ENCODE measurements at regions not wholly inside any gene's neighbourhood (a gene's known extent, or its start where the extent isn't known, plus 50 kb on each side); places are given as distances from the start of the nearest gene placed in this dataset.
A peak's percentile ranks its signal among the peaks of the same experiment; 100 is the strongest.

DNA sequence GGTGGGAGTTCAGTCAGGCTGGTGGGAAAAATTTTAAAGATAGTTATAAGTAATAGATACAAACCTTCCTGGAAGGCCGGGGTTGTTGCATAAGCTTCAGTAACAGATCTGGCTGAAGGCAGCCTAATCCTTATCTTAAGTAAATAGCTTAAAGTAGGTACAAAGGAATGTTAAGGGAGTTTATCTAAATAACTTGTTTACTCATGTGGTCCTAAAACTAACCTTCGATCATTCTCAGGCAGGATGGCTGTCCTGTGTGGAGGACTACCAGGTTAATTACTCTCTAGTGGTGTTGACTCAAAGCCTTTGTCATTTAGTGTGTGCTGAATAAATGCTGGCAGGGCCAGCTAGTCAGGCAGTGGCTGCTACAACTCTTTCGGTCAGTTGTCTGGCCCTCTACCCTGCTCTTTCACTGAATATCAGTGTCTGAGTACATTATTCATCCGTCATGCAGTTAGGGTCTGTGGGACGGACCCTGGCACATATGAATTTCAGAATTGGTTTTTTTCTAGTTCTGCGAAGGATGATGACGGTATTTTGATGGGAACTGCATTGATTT lies 131.6 kb upstream of the TAB2 start:
- H3K4me3 Mint-ChIP-seq: no peak overlapping the region
- H3K27me3 Mint-ChIP-seq: no peaks in the 10 kb centered on the region
- peaks cover 29% of the 10 kb centered on the region for H3K36me3 Mint-ChIP-seq
- H3K9me3 Mint-ChIP-seq (ENCODE audit: low read depth): peaks cover 35% of the 10 kb centered on the region
- no peak overlapping the region for H3K27ac Mint-ChIP-seq
- H3K4me1 Mint-ChIP-seq (ENCODE audit: low read depth): peaks cover 23% of the 10 kb centered on the region

DNA sequence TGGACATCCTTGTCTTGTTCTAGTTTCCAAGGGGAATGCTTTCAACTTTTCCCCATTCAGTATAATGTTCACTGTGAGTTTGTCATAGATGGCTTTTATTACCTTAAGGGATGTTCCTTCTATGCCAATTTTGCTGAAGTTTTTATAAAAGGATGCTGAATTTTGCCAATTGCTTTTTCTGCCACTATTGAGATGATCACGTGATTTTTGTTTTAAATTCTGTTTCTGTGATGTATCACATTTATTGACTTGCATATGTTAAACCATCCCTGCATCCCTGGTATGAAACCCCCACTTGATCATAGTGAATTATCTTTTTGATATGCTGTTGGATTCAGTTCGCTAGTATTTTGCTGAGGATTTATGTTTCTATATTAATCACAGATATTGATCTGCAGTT lies 130.6 kb upstream of the TAB2 start:
- no peak overlapping the region for H3K27ac Mint-ChIP-seq
- H3K4me1 Mint-ChIP-seq (ENCODE audit: low read depth): peaks cover 28% of the 10 kb centered on the region

DNA sequence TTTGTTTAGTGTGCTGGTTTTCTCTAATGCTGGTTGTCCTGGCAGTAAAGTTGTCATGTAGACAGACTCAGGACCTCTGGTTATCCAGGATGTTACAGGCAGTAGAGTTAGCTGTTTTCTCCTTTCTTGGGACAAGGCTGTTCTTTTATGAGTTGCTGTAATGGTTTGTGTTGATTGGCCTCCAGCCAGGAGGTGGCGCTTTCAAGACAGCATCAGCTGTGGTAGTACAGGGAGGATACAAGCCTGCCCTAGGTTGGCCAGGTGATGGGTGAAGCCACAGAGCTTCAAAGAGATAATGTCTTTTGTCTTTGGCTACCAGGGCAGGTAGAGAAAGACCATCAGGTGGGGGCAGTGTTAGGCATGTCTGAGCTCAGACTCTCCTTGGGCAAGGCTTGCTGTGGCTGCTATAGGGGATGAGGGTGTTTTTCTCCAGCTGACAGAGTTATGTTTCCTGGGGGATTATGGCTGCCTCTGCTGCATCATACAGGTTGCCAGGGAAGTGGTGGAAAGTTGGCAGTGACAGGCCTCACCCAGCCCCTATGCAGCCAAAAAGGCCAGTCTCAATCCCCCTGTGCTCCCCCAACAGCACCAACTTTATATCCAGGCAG lies 127.2 kb upstream of the TAB2 start:
- peaks cover 26% of the 10 kb centered on the region for H3K36me3 Mint-ChIP-seq
- peak overlapping the region; percentile 28 for H3K27ac Mint-ChIP-seq
- peaks cover 27% of the 10 kb centered on the region for H3K9me3 Mint-ChIP-seq (ENCODE audit: low read depth)
- H3K4me1 Mint-ChIP-seq (ENCODE audit: low read depth): peaks cover 30% of the 10 kb centered on the region
- no peak overlapping the region for H3K4me3 Mint-ChIP-seq
- H3K27me3 Mint-ChIP-seq: no peaks in the 10 kb centered on the region

More for the DNA sequence above, 130.6 kb upstream of the TAB2 start:
- H3K4me3 Mint-ChIP-seq: no peak overlapping the region
- peaks cover 35% of the 10 kb centered on the region for H3K9me3 Mint-ChIP-seq (ENCODE audit: low read depth)
- peaks cover 29% of the 10 kb centered on the region for H3K36me3 Mint-ChIP-seq
- no peaks in the 10 kb centered on the region for H3K27me3 Mint-ChIP-seq

DNA sequence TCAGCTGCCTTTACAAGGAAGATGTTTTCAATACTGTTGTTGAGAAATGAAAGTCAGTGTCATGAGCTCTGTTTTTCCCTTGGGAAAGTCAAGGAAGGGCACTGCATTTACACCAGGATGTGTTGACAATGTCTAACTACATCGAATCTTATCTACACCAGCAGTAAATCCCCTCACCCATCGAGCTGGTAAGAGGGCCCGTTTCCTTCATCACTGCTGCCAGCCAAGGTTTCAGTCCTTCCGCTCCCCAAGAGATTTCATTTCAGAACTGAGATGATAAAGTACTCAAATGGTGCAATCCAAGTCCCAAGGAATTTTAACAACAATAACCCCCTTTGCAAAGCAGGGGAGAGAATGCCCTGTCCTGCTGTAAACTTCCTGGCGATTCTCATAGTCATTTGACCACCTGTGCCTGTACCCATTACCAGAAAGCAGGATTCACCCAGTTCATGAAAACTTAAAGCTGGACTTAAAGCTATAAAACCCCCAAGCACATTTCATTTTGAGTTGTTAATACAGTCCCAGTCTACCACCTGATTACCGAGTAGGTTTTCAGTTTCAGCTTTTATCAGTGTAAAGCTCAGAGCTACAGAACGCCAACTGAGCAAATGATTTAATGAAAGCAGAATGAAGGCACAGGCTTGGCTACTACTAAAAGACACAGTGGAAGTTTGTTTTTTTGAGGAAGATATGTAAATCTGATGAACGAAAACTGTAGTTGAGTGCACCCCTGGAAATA lies 122.5 kb upstream of the TAB2 start:
- Mint-ChIP-seq H3K4me3 (no peak overlapping the region), H3K27ac (no peak overlapping the region), H3K27me3 (no peaks in the 10 kb centered on the region), H3K4me1 (ENCODE audit: low read depth) (peaks cover 19% of the 10 kb centered on the region), H3K36me3 (peaks cover 21% of the 10 kb centered on the region), H3K9me3 (ENCODE audit: low read depth) (no peaks in the 10 kb centered on the region)

DNA sequence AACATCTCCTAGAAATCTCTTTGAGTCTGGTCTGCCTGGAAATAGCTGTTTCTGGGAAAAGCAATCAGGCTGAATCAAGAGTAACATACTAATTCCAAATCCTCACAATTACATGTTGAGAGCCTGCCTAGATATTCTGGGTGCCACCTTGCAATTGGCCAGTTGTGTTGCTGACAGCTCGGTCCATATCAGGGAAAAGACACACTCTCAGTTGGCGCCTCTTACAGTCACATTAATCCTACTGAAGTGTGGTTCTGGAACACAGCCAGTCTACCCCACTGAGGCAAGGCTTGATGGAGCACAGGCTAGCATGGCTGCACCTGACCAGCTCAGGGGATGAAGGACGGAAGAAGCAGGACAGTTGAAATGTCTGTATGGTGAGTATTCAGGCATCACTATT lies 121.4 kb upstream of the TAB2 start:
- Mint-ChIP-seq H3K27me3 (no peaks in the 10 kb centered on the region), H3K4me3 (no peak overlapping the region), H3K9me3 (ENCODE audit: low read depth) (peaks cover 2% of the 10 kb centered on the region), H3K36me3 (peaks cover 23% of the 10 kb centered on the region), H3K27ac (no peak overlapping the region), H3K4me1 (ENCODE audit: low read depth) (peaks cover 14% of the 10 kb centered on the region)

DNA sequence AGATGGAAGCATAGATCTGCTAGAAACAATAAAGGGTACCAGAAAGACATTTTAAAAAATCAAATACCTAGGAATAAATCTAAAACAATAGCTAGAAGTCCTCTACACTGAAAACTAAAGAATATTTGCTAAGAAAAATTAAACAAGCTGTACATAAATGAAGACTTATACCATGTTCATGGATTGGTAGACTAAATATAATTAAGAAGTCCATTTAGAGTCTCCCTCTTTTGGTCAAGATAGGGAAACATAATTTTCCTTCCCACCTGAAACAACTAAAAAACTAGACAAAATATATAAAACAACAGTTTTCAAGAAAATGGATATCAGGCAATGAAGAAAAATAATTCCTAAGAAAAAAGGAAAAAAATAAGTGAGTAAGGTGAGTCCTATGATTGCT lies 120.0 kb upstream of the TAB2 start:
- peaks cover 9% of the 10 kb centered on the region for H3K4me1 Mint-ChIP-seq (ENCODE audit: low read depth)
- peaks cover 24% of the 10 kb centered on the region for H3K36me3 Mint-ChIP-seq
- H3K9me3 Mint-ChIP-seq (ENCODE audit: low read depth): peaks cover 8% of the 10 kb centered on the region
- no peak overlapping the region for H3K27ac Mint-ChIP-seq
- H3K27me3 Mint-ChIP-seq: no peaks in the 10 kb centered on the region
- no peak overlapping the region for H3K4me3 Mint-ChIP-seq

DNA sequence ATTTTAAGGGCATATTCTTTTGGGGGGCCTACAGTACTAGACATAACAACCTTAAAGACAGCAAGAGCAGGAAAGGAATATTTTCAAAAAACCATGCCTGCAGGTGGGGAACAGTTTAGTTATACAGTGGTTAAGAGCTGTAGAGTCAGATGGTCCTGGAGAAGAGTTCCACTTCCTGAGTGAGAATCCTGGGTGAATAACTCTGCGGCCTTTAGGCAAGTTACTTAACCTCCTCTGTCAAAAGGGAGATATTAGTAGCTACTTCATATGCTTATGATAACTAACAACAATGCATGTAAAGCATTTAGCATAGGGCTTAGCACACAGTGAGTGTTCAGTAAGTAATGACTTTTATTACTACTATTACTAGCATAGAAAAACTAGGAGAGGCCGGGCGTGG lies 119.2 kb upstream of the TAB2 start:
- Mint-ChIP-seq H3K9me3 (ENCODE audit: low read depth) (peaks cover 8% of the 10 kb centered on the region), H3K27me3 (no peaks in the 10 kb centered on the region), H3K4me3 (no peak overlapping the region), H3K4me1 (ENCODE audit: low read depth) (peaks cover 17% of the 10 kb centered on the region), H3K36me3 (peaks cover 24% of the 10 kb centered on the region), H3K27ac (no peak overlapping the region)

DNA sequence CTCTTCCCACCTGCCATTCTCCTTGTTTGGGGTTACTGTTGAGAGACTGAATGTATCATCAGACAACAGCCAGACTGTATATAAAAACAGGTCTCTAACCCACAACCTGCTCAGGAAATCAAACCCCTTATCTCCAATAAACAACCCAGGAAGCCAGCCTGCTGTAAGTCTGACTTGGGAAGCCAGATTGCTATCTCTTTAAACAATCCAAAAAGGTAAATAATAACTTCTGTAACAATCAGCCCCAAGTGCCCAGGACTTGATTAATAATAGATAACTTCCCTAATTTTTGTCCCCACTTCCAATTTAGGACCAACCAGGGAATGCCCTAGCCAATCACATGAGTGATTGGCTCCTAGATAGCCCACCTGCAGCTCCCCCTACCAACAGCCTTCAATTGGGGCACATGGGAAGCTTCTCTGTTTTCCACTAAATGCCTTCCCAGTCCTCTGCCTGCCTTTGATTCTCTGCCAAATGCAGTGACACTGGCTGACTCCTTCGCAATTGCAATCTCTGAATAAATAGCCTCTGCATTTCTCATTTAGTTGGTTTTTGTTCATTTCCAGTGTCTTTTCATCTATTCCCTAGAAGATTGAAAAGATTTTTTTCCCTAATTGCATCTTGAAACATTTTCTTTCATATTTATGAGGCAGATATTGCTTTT lies 117.1 kb upstream of the TAB2 start:
- Mint-ChIP-seq H3K9me3 (ENCODE audit: low read depth) (peaks cover 8% of the 10 kb centered on the region), H3K27me3 (no peaks in the 10 kb centered on the region), H3K27ac (no peak overlapping the region), H3K4me1 (ENCODE audit: low read depth) (peaks cover 17% of the 10 kb centered on the region), H3K36me3 (peaks cover 24% of the 10 kb centered on the region), H3K4me3 (no peak overlapping the region)

DNA sequence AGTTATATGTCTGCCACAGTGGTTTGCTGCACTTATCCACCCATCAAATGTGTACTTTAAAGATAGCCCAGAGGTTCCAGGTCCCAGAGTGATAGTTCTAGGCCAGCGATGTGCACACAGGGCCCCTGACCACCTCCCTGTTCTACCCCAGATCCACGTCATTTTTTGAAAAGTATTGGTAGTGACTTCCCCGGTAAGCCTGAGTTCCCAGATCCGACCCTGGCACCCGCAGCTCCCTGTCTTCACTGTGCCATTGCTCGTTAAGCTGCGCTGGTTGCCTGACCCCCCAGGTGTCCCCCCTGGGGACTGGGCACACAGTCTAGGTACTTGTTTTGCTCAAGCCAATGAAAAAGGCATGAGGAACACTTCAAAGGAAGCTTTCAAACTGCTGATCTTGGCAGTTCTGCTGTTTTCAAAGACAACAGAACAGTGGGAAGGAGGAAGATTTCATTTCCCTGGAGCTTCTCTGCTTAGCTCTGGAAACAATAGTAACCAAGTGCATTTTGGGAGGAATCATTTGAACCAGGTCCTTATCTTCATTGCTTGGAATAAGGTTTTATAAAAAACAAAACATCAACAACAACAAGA lies 116.3 kb upstream of the TAB2 start:
- peaks cover 17% of the 10 kb centered on the region for H3K4me1 Mint-ChIP-seq (ENCODE audit: low read depth)
- H3K9me3 Mint-ChIP-seq (ENCODE audit: low read depth): peaks cover 8% of the 10 kb centered on the region
- H3K4me3 Mint-ChIP-seq: no peak overlapping the region
- peaks cover 22% of the 10 kb centered on the region for H3K36me3 Mint-ChIP-seq
- H3K27me3 Mint-ChIP-seq: no peaks in the 10 kb centered on the region
- no peak overlapping the region for H3K27ac Mint-ChIP-seq

DNA sequence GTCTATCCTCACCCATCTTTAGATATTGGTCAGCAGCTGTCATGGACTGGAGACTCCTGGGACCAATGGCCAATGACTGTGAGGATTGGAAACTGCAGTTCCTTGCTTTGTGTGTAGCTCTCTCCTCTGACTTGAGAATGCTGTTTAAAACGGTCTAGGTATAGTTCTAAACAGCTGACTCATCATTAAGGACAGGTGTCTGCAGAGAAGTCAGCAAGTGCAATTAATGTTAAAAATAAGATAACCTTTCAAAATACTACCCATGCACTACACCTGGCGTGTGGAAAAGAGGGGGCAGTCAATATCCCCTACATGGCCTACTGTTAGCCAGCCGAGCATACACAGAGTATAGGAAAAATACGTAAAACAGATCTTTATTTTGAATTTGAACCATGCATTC lies 115.4 kb upstream of the TAB2 start:
- Mint-ChIP-seq H3K4me1 (ENCODE audit: low read depth) (peaks cover 17% of the 10 kb centered on the region), H3K27me3 (no peaks in the 10 kb centered on the region), H3K4me3 (no peak overlapping the region), H3K9me3 (ENCODE audit: low read depth) (peaks cover 8% of the 10 kb centered on the region), H3K27ac (no peak overlapping the region), H3K36me3 (peaks cover 24% of the 10 kb centered on the region)

DNA sequence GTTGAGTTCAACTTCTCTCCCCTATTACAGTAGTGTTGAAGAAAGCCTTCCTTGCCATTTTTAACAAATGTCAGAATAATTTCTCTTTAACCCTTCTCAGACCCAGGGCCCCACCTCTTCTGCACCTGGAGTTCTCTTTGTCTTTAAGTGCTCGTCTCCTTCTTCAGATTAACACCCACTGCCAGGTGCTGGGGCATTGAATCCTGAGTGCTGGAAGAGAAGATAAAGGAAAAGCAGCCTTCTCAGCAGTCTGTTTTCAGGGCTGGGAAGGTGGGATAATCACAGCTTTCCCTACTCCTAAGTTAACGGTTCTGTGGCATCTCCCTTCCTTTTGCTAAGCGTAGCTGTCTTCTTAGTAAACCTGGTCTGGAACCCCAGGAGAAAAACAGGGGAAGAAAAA lies 114.6 kb upstream of the TAB2 start:
- Mint-ChIP-seq H3K27me3 (no peaks in the 10 kb centered on the region), H3K9me3 (ENCODE audit: low read depth) (peaks cover 8% of the 10 kb centered on the region), H3K27ac (peak overlapping the region; percentile 28), H3K36me3 (peaks cover 21% of the 10 kb centered on the region), H3K4me1 (ENCODE audit: low read depth) (peaks cover 17% of the 10 kb centered on the region), H3K4me3 (no peak overlapping the region)

DNA sequence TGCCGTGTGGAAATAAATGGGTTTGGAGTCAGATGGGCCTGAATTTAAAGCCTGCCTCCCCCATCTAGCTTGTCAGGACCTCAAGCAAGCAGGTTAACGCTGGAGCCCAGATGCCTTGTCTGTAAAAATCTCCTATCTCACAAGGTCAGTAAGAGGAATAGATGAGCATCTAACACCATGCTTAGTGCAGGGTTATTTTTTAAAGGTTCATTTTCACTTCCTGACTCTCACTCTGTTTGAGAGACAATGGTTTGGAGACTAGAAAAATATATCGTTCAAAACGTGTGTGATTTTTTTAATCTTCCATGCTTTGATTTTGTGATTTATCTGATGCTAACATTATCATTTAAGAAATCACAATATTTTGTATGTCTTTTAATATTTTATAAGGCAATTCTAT lies 114.0 kb upstream of the TAB2 start:
- peaks cover 17% of the 10 kb centered on the region for H3K36me3 Mint-ChIP-seq
- peaks cover 20% of the 10 kb centered on the region for H3K4me1 Mint-ChIP-seq (ENCODE audit: low read depth)
- no peaks in the 10 kb centered on the region for H3K27me3 Mint-ChIP-seq
- peak overlapping the region; percentile 22 for H3K27ac Mint-ChIP-seq
- H3K9me3 Mint-ChIP-seq (ENCODE audit: low read depth): peaks cover 8% of the 10 kb centered on the region
- peak overlapping the region; percentile 27 for H3K4me3 Mint-ChIP-seq

DNA sequence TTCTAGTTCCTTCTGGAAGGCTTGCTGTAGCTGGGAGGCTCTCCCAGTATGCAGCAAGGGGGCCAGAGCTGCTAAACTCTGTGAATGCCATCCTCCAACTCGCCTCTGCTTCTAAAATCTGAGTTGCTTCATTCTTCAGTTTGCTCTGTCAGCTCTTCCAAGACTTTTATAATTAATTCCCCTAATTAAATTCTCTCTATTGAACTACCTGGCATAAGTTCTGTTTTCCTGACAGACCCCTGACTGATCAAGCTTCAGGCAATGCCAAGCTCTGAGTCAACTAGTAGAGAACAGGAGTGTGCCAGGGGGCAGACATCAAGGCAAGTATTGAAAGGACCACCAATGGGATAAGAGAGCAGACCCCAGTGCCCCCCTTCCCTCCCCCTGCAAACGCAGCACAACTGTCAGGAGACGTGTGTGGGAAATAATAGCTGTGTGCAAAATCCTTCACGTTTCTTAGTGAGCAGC lies 109.3 kb upstream of the TAB2 start:
- H3K36me3 Mint-ChIP-seq: peaks cover 5% of the 10 kb centered on the region
- no peaks in the 10 kb centered on the region for H3K9me3 Mint-ChIP-seq (ENCODE audit: low read depth)
- no peak overlapping the region for H3K27ac Mint-ChIP-seq
- H3K4me1 Mint-ChIP-seq (ENCODE audit: low read depth): peaks cover 14% of the 10 kb centered on the region
- H3K27me3 Mint-ChIP-seq: no peaks in the 10 kb centered on the region
- no peak overlapping the region for H3K4me3 Mint-ChIP-seq

DNA sequence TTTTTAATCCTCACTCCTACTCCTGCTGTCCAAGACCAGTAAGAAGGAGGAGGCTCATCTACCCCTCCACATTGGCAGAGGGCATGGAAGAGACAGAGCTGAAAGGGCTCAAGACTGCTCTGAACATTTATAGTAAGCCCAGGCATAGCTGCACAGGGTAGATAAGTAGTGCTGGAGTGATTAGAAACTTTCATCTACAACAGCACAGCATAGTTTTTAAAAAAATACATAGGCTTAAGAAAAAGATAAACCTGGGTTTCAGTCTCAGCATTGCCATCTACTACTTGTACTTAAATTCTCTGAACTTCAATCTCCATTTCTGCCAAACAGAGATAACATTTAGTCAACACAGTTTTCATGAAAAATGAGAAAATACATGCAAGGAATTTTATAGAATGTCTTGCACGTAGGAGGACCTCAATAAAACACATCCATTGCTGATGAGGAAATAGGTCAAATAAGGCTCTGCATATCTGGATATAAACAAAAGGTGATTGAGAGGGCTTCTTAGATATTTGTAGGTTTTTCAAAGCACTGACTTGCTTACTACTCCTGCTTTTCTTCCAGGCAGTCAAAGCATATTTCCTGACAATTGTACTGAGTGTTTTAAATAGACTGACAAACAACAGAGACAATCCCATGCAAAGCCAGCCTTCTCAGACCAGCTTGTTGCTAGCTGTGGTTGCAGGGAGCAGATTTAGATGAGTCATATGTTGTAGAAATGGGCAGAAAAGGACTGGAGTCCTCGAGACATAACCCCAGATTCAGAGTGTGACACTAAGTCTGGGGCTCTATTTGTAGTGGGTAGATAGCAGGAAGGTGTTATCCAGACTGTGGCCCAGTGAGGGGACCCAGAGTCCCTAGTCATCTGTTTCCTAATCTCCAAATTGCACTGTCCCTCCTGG lies 107.4 kb upstream of the TAB2 start:
- Mint-ChIP-seq H3K27me3 (no peaks in the 10 kb centered on the region), H3K36me3 (peaks cover 3% of the 10 kb centered on the region), H3K4me3 (no peak overlapping the region), H3K9me3 (ENCODE audit: low read depth) (no peaks in the 10 kb centered on the region), H3K4me1 (ENCODE audit: low read depth) (peaks cover 5% of the 10 kb centered on the region), H3K27ac (no peak overlapping the region)
